ENCODE measurements at regions not wholly inside any gene's neighbourhood (a gene's known extent, or its start where the extent isn't known, plus 50 kb on each side); places are given as distances from the start of the nearest gene placed in this dataset.

DNA sequence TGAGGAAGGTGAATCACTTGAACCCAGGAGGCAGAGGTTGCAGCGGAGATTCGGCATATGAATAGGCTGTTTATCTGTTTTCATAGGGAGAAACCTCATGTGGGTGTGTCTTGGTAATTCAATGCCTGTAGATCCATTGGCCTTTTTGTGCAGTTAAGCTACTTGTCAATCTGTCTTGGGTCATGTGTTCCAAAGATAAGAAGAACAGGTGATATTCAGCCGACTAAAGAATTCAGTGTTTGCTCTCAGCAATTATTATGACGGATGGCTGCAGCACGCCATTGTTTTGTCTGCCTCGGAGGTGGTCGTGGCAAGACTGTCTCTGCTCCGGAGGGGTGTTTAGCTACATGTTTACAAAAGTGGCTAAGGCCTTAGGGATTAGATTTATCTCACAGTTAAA lies 573.0 kb upstream of the PCDH9 start:
- DNase-seq (ENCODE audit: low spot score) = no peak

- DNase-seq (ENCODE audit: low spot score) = no peak
Observed at GRCh38 chr13:67792151-67792676, 562.1 kb upstream of the PCDH9 start.

DNA sequence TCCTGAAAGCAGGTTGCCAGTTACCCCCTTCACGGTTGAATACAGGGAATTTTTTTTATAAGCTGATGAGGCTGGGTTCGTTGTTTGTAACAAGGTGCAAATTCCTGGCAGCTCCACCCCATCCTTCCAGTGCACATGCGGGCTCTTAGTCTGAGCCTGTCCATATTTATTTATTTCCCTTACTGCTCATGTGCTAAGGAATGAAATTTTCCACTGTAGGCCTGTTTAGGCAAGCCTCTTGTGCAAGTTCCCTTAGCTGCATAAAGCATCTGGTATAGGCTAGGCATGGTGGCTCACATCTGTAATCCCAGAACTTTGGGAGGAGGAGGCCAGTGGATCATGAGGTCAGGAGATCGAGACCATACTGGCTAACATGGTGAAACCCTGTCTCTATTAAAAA lies 560.9 kb upstream of the PCDH9 start:
- DNase-seq (ENCODE audit: low spot score) = no peak

DNA sequence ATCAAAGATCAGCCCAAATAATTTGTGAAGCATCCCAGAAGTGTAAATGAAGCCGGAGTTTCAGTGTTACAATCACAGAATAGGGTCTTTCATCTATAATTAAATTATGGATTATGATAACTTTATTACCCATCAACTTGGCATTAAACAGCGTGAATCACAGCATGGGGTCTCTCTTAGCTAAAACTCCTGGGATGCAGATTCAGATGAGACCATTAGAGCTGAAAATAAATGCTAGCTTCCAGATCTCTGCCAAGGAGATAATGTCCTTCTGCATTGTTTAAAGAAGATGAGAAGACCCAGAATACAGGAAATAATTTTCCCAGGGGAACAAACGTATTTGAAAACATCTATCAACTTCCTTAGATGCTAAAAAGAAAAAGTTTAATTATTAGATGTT lies 546.0 kb upstream of the PCDH9 start:
- DNase-seq (ENCODE audit: low spot score) = no peak

DNA sequence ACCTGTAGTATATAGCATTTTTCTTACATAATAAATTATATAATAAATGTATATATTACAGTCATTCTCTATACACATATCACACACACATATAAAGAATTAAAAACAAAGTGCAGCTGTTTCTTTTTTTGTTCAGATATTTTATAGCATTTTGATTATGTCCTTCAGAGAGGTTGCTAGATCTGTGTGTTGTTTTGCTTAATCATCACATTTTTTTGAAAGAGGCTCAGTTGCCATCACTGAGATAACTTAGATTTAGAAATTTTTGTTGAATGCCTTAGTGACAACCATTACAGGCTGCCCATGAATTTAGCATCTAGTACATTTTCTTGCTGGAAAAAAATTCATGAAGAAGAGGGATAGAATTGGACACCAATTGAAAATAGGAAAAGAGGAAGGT lies 545.2 kb upstream of the PCDH9 start:
- no peak for DNase-seq (ENCODE audit: low spot score)

GRCh38 chr13:67772807-67773453 lies 542.8 kb upstream of the PCDH9 start:
- DNase-seq (ENCODE audit: low spot score) = no peak

DNA sequence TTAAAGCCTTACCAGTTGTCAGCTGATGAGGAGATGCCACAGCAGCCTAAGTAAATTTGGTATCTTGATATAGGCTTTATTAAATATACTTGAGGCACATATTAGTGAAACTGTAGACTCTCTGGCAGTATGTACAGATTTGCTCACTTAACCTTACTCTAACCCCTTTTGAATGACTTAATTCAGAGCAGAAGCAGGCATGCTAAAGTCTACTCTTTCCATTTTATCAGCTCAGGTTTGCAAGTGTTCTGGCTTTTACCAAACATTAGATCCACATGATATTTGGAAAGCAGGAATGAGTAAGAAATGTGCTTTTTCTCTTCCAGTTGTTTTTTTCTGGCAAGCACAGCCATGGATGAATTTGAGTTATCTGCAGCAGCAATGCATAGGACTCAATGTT lies 541.0 kb upstream of the PCDH9 start:
- no peak for DNase-seq (ENCODE audit: low spot score)

- peak; percentile 17 for DNase-seq (ENCODE audit: low spot score)
Observed at GRCh38 chr13:67769987-67770341, 539.8 kb upstream of the PCDH9 start.

DNA sequence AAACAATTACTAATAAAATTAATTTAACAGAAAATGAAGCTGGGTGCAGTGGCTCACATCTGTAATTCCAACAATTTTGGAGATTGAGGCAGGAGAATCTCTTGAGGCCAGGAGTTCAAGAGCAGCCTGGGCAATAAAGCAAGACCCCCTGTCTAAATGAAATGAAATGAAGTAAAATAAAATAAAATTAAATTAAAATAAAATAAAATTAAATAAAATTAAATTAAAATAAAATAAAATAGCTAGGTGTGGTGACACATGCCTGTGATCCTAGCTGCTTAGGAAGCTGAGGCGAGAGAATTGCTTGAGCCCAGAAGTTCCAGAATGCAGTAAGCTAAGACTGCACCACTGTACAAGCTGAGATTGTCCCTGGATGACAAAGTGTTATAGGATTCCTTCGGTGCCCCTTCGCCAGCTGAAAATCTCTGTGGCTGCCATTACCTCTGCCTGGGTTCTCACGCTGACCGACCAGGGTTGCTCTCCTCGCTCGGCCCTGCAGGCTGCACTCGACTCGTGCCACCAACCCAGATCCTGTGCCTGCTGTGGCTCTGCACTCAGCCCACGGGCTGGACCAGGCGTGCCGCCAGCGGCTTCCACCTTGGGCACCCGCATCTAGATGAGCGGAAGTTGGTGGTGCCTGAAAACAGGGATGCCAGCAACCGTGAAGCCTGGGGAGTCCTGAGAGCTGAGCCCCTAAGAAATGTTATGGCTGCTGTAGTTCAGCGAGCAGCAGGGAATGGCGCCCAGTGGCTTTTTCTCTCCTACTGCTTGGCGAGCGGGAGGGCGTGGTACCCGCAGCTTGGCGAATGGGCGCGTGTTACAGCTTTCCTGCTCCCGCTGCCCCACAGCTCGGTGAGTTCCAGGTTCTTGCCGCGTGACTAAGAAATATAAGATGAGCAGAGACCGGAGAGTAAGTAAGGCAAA lies 539.2 kb upstream of the PCDH9 start:
- no peak for DNase-seq (ENCODE audit: low spot score)

DNA sequence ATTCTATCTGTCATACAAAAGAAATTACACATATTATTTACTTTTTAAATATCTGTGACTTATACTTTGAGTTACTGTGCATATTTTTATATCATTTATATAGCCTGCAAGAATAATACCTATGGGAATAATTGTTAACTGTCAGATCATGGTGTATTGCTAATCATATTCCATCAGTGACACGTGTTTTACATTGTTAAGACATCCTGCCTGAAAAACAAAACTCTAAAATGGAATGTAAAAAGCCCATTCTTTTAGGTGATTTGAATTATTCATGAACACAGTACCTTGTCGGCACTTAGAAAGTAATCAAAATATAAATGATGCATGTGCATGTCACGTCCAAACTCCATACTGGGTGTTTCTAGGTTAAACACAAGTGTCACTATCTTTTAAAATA lies 533.8 kb upstream of the PCDH9 start:
- no peak for DNase-seq (ENCODE audit: low spot score)

DNA sequence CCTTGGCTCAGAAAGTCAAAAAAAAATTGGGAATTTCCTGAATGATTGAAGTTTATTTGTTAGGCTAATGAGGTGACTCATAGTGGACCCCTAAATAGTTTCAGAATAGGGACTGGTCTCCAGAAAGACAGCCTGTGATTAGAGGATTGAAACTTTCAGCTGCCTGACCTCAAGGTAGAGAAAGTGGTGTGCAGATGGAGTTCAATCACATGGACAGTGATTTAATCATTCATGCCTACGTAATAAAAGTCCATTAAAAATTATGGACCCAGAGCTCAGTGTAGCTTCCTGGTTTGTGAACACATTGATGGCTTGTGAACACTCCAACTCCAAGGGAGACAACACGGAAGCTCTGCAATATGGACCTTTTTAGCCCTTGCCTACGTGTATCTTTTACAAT lies 533.2 kb upstream of the PCDH9 start:
- no peak for DNase-seq (ENCODE audit: low spot score)

- DNase-seq (ENCODE audit: low spot score) = no peak
Observed at GRCh38 chr13:67758975-67759374, 528.8 kb upstream of the PCDH9 start.

- DNase-seq (ENCODE audit: low spot score) = no peak
Observed at GRCh38 chr13:67754012-67754411, 523.9 kb upstream of the PCDH9 start.

GRCh38 chr13:67752759-67753158 lies 522.6 kb upstream of the PCDH9 start:
- no peak for DNase-seq (ENCODE audit: low spot score)

DNA sequence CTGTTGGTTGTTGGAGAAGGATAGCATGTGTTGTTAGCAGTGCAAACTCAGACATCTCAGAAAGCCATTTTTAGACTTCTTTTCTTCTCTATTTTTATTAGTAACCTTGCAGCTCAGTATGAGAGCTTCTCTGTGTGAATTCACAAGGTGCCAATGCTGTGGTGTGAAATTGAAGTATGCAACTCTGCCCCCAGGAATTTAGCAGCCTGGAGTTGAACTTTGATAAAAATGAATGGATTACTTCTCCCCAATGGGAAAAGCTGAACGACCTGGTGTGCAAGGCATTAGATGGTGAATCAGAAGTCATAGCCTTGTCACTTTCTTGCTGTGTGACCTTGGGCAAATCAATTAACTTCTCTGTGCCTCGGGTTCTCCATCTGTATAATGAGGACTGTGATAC lies 512.3 kb upstream of the PCDH9 start:
- DNase-seq (ENCODE audit: low spot score) = no peak

DNA sequence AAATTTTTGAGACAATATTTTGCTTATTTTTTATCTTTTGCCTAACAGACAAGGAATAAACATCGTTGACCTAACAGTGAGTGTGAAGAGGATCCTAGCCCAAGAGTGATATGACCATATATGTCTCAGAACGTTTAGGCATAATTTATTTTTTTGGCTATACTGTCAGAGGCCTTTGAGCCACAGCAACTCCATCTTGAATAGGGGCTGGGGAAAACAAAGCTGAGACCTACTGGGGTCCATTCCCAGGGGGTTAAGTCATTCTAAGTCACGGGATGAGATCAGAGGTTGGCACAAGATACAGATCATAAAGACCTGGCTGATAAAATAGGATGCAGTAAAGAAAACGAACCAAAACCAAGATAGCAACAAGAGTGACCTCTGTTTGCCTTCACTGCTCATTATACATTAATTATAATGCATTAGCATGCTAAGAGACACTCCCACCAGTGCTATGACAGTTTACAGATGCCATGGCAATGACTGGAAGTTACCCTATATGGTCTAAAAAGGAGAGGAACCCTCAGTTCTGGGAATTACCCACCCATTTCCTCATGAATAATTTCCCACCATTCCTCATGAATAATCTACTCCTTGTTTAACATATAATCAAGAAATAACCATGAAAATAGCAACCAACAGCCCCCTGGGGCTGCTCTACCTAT lies 510.9 kb upstream of the PCDH9 start:
- DNase-seq (ENCODE audit: low spot score) = no peak

- DNase-seq (ENCODE audit: low spot score) = peak; percentile 3
Observed at GRCh38 chr13:67736646-67737420, 506.7 kb upstream of the PCDH9 start.

DNA sequence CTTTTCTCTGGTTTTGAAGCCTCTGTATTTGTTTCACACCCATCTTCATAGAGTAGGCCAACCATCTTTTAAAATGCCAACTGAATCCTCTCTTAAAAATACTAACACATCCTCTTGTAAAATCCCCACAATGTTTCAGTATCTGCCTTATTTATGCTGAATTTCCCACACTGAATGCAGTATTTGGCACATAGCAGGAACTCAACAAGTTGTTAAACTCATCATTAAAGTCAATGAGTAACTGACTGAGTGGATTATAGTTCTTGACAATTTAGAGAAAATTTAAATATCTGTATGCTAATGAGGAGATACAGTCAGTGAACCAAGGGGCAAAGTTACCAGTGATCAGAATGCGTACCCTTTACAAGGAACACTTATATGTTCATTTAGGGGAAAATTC lies 505.5 kb upstream of the PCDH9 start:
- DNase-seq (ENCODE audit: low spot score) = no peak

DNA sequence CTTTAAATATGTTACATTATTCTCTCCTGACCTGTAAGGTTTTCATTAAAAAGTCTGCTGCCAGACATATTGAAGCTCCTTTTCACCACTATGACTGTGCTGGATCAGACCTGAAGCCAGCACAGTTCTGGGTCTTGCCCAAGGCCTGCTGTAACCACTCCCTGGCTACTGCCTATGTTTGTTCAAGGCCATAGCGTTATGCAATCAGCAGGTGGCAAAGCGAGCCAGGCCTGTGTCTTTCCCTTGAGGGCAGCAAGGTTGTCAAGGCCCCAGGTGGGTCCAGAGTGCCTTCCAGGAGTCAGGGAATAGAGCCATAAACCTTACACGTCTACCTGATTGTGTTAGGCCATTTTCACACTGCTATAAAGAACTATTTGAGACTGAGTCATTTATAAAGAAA lies 496.8 kb upstream of the PCDH9 start:
- no peak for DNase-seq (ENCODE audit: low spot score)

DNA sequence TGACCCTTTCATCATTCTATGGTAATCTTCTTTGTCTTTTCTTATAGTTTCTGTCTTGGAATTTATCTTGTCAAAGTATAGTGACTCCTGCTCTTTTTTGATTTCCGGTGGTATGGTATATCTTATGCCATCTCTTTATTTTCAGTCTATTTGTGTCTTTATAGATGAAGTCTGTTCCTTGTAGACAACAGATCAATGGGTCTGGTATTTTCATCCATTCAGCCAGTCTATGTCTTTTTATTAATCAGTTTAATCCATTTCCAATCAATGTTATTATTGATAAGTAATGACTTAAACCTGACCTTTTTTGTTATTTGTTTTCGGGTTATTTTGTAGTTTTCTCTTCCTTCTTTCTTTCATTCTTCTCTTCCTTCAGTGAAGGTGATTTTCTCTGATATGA lies 495.9 kb upstream of the PCDH9 start:
- DNase-seq (ENCODE audit: low spot score) = no peak

DNA sequence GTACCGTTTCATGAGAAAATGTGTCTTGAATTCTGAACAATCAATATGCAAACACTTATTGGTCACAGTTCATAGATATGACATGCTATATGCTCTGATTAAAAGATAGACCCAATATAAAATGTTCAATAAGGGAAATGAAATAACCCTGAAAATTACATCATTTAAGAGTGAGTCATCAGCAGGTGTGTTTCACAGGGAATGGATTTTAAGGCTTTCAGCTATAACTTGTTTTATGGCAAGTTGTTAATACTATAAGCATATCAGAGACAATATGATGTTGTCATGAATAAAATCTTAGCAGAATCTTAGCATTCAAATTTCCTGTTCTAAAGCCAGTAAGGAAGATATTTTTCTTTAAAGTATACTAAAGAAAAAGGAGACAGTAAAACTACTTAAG lies 483.4 kb upstream of the PCDH9 start:
- DNase-seq (ENCODE audit: low spot score) = no peak

GRCh38 chr13:67696775-67697174 lies 466.6 kb upstream of the PCDH9 start:
- DNase-seq (ENCODE audit: low spot score) = no peak
